ENCODE measurements at regions not wholly inside any gene's neighbourhood (a gene's known extent, or its start where the extent isn't known, plus 50 kb on each side); places are given as distances from the start of the nearest gene placed in this dataset.

DNA sequence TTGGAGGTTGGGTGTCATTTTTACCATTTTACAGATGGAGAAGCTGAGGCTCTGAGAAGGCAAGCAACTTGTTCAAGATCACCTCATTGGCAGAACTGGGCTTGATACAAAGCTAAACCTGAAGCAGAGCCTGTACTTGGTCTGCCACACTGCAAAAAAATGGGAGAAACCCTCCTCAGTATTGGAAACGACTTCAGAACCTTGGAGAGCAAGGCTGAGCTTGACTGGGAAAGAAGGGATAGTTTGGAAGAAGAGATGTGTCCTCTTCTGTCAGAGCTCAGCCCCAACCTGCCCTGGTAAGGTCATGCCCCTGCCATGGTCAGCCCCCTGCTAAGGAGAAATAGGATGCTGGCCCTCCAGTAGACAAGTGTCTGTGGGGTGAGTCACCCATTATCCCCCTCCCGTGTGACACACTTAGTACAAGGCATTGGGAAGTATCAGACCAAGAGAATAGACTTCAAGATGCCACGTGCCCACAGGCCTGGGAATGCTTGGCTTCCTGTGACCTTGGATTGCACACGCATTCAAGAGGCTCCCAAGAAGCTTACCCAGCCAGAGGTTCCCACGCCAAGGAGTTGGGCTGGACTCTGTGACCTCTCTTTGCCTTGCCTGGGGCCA, 56.2 kb upstream of the SMNDC1 start:
- ChIA-PET CTCF (no interaction called here), POLR2A (no interaction called here)
- H3K9me3 ChIP-seq (ENCODE audit: low read length) = no peaks in the 10 kb centered on the region
- H3K27ac Mint-ChIP-seq = no peak overlapping the region
- H3K4me1 ChIP-seq (ENCODE audit: insufficient read depth, low read length) = peaks cover 27% of the 10 kb centered on the region
- no peak for DNase-seq
- H3K27ac ChIP-seq (ENCODE audit: low read depth, low read length) = no peak overlapping the region
- peaks cover 0 to 1% of the 10 kb centered on the region in 2 donors for H3K27me3 Mint-ChIP-seq
- H3K9me3 Mint-ChIP-seq = no peaks in the 10 kb centered on the region
- no peaks in the 10 kb centered on the region for H3K27me3 ChIP-seq (ENCODE audit: insufficient read depth, low read length, poor library complexity, severe bottlenecking)
- H3K36me3 ChIP-seq (ENCODE audit: insufficient read depth, low read length) = no peaks in the 10 kb centered on the region
- H3K4me1 Mint-ChIP-seq = peaks cover 24 to 33% (median 32%) of the 10 kb centered on the region in 3 donors
- H3K4me3 Mint-ChIP-seq = no peak overlapping the region
- H3K4me3 ChIP-seq (ENCODE audit: low read length) = no peak overlapping the region
- no peaks in the 10 kb centered on the region for H3K36me3 Mint-ChIP-seq

DNA sequence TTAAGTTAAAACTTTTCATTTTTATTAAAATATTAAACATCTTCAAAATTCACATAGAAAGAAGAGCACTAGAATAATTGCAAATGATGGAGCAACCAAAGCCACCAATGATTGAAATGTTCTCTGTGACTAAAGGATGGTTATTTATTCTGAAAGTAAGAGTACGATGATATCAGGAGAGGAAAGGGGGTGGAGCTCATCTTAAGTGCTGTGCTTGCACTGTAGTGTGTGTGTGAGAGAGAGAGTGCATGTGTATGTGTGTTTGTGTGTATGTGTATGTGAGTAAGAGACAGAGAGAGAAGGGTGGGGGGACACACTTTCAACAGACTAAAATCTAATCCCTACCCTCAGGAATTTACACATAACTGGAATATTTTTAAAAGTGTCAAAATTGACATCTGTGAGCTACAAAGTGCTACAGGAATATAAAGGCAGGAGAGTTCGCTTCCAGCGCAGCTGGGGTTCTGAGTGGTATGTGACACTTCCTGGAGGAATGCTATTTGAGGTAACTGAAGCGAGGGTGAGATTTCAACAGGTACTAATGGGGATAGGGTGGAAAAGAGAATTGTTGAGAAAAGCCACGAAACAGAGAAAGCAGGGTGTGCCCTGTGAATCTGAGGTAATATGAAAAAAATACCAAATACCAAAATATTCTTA, 57.2 kb upstream of the SMNDC1 start:
- no peaks in the 10 kb centered on the region for H3K36me3 Mint-ChIP-seq
- Histone ChIP-seq H3K4me1 (ENCODE audit: insufficient read depth, low read length) (peaks cover 18% of the 10 kb centered on the region), H3K4me3 (ENCODE audit: low read length) (no peak overlapping the region), H3K9me3 (ENCODE audit: low read length) (no peaks in the 10 kb centered on the region), H3K36me3 (ENCODE audit: insufficient read depth, low read length) (no peaks in the 10 kb centered on the region), H3K27ac (ENCODE audit: low read depth, low read length) (no peak overlapping the region), H3K27me3 (ENCODE audit: insufficient read depth, low read length, poor library complexity, severe bottlenecking) (no peaks in the 10 kb centered on the region)
- ChIA-PET CTCF (no interaction called here), POLR2A (no interaction called here)
- peak overlapping the region in 1 of 8 donors; percentile 66 for H3K27ac Mint-ChIP-seq
- no peak for DNase-seq
- peaks cover 15 to 24% (median 22%) of the 10 kb centered on the region in 3 donors for H3K4me1 Mint-ChIP-seq
- no peak overlapping the region for H3K4me3 Mint-ChIP-seq
- no peaks in the 10 kb centered on the region for H3K9me3 Mint-ChIP-seq
- peaks cover 0 to 1% of the 10 kb centered on the region in 2 donors for H3K27me3 Mint-ChIP-seq

DNA sequence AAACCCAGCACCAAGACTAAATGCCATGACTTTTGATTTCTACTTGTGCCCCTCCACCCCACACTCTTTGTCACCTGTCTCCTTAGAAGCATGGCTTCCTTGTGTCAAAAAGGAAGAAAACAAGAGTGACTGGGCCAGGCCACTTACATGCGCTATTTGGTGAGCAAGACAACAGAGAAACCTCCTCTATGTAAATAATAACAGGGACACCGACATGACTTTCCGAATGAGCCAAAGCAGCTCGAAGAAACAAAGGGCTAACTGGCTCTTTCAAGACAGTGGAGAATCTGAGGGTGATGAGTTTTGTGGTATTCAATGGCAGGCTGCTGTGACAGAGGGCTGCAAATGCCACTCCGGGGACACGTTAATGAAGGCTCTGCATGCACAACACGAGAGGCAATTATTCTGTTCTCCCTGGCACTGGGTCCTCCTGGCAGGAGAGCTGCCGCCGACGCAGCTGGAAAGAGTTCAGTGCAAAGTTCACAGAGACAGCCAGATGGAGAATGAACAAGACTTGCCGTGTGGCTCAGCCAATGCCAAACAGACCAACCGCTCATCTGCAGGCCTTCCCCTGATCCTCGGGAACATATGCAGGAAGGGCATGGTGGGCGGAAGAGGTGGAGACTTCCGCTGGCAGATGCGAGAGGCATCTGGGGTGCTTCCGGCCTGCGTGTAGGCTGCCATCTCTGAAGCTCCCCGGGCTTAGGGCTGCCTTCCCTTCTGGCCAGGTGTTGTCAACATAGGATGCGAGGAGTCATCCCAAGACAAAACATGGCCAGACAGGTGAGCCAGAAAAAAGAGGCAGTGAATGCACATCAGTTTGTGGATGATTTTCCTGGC, 59.1 kb upstream of the SMNDC1 start:
- POLR2A ChIA-PET = no interaction called here
- H3K9me3 ChIP-seq (ENCODE audit: low read length) = no peaks in the 10 kb centered on the region
- no peak for DNase-seq
- CTCF ChIA-PET = interaction anchor here (5.0 kb wide), 1 partner anchor 9 kb away, joined by 24 read pairs; no protein-coding TSS in a partner anchor
- H3K4me1 Mint-ChIP-seq = peaks cover 0 to 8% (median 7%) of the 10 kb centered on the region in 3 donors
- H3K27ac ChIP-seq (ENCODE audit: low read depth, low read length) = no peak overlapping the region
- no peaks in the 10 kb centered on the region for H3K36me3 ChIP-seq (ENCODE audit: insufficient read depth, low read length)
- H3K4me3 ChIP-seq (ENCODE audit: low read length) = no peak overlapping the region
- H3K27ac Mint-ChIP-seq = peak overlapping the region in 2 of 8 donors; percentile 47 to 85
- peaks cover 0 to 1% of the 10 kb centered on the region in 2 donors for H3K27me3 Mint-ChIP-seq
- H3K27me3 ChIP-seq (ENCODE audit: insufficient read depth, low read length, poor library complexity, severe bottlenecking) = no peaks in the 10 kb centered on the region
- no peaks in the 10 kb centered on the region for H3K9me3 Mint-ChIP-seq
- no peaks in the 10 kb centered on the region for H3K36me3 Mint-ChIP-seq
- H3K4me3 Mint-ChIP-seq = peak overlapping the region in 1 of 7 donors; percentile 55
- H3K4me1 ChIP-seq (ENCODE audit: insufficient read depth, low read length) = no peaks in the 10 kb centered on the region

DNA sequence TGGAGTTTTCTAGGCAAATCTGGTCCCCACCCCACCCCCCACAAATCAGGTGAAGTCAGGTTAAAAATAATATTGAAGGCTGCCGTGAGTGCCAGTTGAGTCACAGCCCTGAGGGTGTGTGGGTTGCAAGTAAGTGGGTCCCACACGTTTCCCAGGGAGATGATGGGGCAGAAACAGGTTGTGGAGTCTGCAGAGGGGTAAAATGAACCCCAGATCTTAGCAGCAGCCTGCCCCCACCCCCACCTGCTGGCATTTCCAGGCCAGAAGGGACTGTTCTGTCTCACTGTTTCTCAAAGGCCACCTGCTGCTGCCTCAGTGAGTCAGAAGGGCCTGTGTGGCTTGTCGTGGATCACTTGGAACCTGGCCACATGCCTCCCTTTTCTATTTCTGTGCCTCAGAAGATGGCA, 59.8 kb upstream of the SMNDC1 start:
- CTCF ChIA-PET = interaction anchor here (5.0 kb wide), 1 partner anchor 10 kb away, joined by 24 read pairs; no protein-coding TSS in a partner anchor
- no peaks in the 10 kb centered on the region for H3K4me1 ChIP-seq (ENCODE audit: insufficient read depth, low read length)
- Mint-ChIP-seq H3K36me3 (no peaks in the 10 kb centered on the region), H3K27ac (peak overlapping the region in 1 of 8 donors; percentile 84), H3K9me3 (no peaks in the 10 kb centered on the region), H3K4me3 (no peak overlapping the region), H3K27me3 (peaks cover 0 to 1% of the 10 kb centered on the region in 2 donors), H3K4me1 (peaks cover 0 to 8% (median 7%) of the 10 kb centered on the region in 3 donors)
- H3K36me3 ChIP-seq (ENCODE audit: insufficient read depth, low read length) = no peaks in the 10 kb centered on the region
- H3K4me3 ChIP-seq (ENCODE audit: low read length) = no peak overlapping the region
- H3K27ac ChIP-seq (ENCODE audit: low read depth, low read length) = no peak overlapping the region
- H3K27me3 ChIP-seq (ENCODE audit: insufficient read depth, low read length, poor library complexity, severe bottlenecking) = no peaks in the 10 kb centered on the region
- no peak for DNase-seq
- POLR2A ChIA-PET = no interaction called here
- no peaks in the 10 kb centered on the region for H3K9me3 ChIP-seq (ENCODE audit: low read length)

DNA sequence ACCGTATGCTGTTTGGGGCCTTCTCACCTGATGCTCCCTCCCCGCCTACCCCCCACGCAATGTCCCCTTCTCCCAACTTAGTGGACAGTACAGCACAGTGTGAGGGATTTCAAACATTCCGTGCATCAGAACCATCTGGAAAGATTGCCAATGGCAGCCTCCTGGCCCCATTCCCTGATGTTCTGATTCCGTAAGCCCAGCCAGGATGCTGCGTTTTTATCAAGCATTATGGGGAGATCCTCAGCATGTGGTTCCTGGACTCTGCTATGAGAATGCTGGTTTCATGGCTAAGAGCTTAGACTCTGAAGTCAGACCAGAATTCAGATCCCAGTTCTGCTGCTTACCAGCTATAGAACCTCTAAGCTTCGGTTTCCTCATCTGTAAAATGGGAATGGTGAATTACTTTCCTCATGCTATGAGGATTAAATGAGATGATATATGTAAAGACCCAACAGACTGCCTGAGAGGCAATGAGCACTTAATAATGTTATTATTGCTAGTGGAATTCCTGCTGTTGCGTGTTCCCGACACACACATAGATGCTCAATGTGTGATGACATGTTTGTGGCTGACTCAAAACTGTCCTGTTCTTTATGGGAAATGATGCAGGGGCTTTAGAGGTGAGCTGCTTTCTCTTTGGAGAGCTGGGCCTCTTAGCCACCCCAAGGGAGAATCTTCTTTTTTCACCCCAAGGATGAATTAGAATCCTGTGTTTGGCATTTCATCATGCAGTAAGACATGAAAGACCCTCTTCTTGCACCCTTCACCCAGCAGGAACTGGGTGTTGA, 60.8 kb upstream of the SMNDC1 start:
- DNase-seq = no peak
- Mint-ChIP-seq H3K4me1 (peaks cover 0 to 8% (median 7%) of the 10 kb centered on the region in 3 donors), H3K9me3 (no peaks in the 10 kb centered on the region), H3K27me3 (peaks cover 0 to 1% of the 10 kb centered on the region in 2 donors), H3K27ac (peak overlapping the region in 1 of 8 donors; percentile 43), H3K36me3 (no peaks in the 10 kb centered on the region), H3K4me3 (no peak overlapping the region)
- no peaks in the 10 kb centered on the region for H3K27me3 ChIP-seq (ENCODE audit: insufficient read depth, low read length, poor library complexity, severe bottlenecking)
- no peak overlapping the region for H3K27ac ChIP-seq (ENCODE audit: low read depth, low read length)
- H3K4me3 ChIP-seq (ENCODE audit: low read length) = no peak overlapping the region
- H3K9me3 ChIP-seq (ENCODE audit: low read length) = no peaks in the 10 kb centered on the region
- ChIA-PET CTCF (interaction anchor here (0.9 to 5.0 kb wide), 3 partner anchors 8 to 11 kb away, joined by 3 to 24 read pairs (median 8); no protein-coding TSS in a partner anchor), POLR2A (no interaction called here)
- H3K4me1 ChIP-seq (ENCODE audit: insufficient read depth, low read length) = no peaks in the 10 kb centered on the region
- no peaks in the 10 kb centered on the region for H3K36me3 ChIP-seq (ENCODE audit: insufficient read depth, low read length)

DNA sequence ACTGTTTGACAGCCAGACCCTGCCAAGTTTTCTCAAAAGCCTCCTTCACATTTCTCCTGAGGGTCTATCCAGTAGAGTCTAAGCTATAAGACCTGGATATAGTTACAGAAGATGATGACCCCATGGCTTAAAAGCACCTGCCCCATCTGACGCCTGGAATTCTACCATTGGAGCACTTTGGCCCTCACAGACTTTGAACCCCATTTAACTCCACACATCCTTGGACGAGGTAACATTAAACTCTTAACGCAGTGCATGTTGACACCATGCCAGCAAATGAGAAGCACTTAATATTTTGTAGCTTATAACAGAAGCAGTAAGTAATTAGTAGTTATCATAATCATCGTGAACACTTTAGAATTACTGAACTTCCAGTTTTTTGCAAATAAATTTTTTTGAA, 61.9 kb upstream of the SMNDC1 start:
- ChIA-PET CTCF (interaction anchor here (2.0 to 5.0 kb wide), 2 partner anchors 9 to 12 kb away, joined by 8 to 24 read pairs; no protein-coding TSS in a partner anchor), POLR2A (no interaction called here)
- Histone ChIP-seq H3K27ac (ENCODE audit: low read depth, low read length) (no peak overlapping the region), H3K4me1 (ENCODE audit: insufficient read depth, low read length) (no peaks in the 10 kb centered on the region), H3K9me3 (ENCODE audit: low read length) (no peaks in the 10 kb centered on the region), H3K4me3 (ENCODE audit: low read length) (no peak overlapping the region), H3K36me3 (ENCODE audit: insufficient read depth, low read length) (no peaks in the 10 kb centered on the region), H3K27me3 (ENCODE audit: insufficient read depth, low read length, poor library complexity, severe bottlenecking) (no peaks in the 10 kb centered on the region)
- DNase-seq = no peak
- no peaks in the 10 kb centered on the region for H3K9me3 Mint-ChIP-seq
- no peak overlapping the region for H3K4me3 Mint-ChIP-seq
- H3K36me3 Mint-ChIP-seq = no peaks in the 10 kb centered on the region
- peaks cover 0 to 8% (median 7%) of the 10 kb centered on the region in 3 donors for H3K4me1 Mint-ChIP-seq
- peak overlapping the region in 1 of 8 donors; percentile 17 for H3K27ac Mint-ChIP-seq
- peaks cover 0 to 3% of the 10 kb centered on the region in 2 donors for H3K27me3 Mint-ChIP-seq

DNA sequence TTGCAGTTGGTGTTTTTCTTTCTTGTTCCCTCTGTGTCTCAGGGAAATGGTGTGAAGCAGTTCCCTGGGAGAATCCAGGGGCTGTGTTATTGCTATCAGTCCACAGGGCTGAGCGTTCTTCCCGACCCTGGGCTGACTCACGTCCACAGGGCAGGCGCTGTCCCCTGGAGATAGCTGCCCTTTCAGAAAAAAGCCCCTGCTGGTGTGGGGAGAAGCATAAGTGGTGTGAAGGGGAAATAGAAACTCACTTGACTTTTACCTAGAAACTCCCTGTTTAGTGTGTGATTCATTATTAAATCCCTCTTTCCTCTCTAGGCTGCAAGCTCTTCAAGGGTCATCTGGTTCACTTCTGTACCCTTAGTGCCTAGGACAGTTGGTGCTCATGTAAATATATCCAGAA, 63.3 kb upstream of the SMNDC1 start:
- H3K4me1 Mint-ChIP-seq = peaks cover 0 to 8% (median 7%) of the 10 kb centered on the region in 3 donors

More for the DNA sequence above, 63.3 kb upstream of the SMNDC1 start:
- POLR2A ChIA-PET = no interaction called here
- Histone ChIP-seq H3K9me3 (ENCODE audit: low read length) (no peaks in the 10 kb centered on the region), H3K4me1 (ENCODE audit: insufficient read depth, low read length) (no peaks in the 10 kb centered on the region), H3K27ac (ENCODE audit: low read depth, low read length) (no peak overlapping the region), H3K4me3 (ENCODE audit: low read length) (no peak overlapping the region), H3K36me3 (ENCODE audit: insufficient read depth, low read length) (no peaks in the 10 kb centered on the region), H3K27me3 (ENCODE audit: insufficient read depth, low read length, poor library complexity, severe bottlenecking) (no peaks in the 10 kb centered on the region)
- CTCF ChIA-PET = no interaction called here
- Mint-ChIP-seq H3K4me3 (peak overlapping the region in 1 of 7 donors; percentile 37), H3K36me3 (no peaks in the 10 kb centered on the region), H3K27ac (peak overlapping the region in 1 of 8 donors; percentile 83), H3K27me3 (peaks cover 0 to 6% of the 10 kb centered on the region in 2 donors), H3K9me3 (no peaks in the 10 kb centered on the region)
- no peak for DNase-seq

Measured in CD8-positive, alpha-beta memory T cell (primary cell).